ENCODE measurements at regions not wholly inside any gene's neighbourhood (a gene's known extent, or its start where the extent isn't known, plus 50 kb on each side); places are given as distances from the start of the nearest gene placed in this dataset.

DNA sequence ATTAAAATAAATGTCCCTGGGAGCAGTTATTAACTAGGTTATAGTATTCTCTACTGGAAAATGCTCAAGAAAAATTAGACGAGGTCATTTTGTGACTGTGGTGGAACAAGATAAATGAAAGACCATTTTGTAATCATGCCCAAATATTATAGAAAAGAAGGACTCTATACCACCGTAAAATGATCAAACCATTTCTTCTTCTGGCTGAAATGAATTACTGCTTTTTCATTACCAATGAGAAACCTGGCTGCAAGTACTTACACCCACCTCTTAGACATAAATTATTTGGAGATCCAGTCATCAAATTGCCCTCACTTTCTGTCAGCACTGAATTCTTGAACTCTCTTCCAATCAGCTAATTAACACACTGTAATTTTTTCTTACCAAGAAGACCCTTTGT lies 74.2 kb upstream of the FSIP2 start:
- Histone ChIP-seq H3K4me3 (replicated peaks in 1 of 3; ENCODE audit: insufficient read depth in 1 of 3, low read depth in 1 of 3, low read length in 3 of 3) (no peak overlapping the region), H3K79me2 (ENCODE audit: control insufficient read depth, insufficient read depth, low read length) (no peaks in the 10 kb centered on the region), H3K9me3 (replicated peaks; ENCODE audit: control insufficient read depth, insufficient read depth, low read length) (no peaks in the 10 kb centered on the region), H3K9ac (replicated peaks; ENCODE audit: extremely low read depth, insufficient read depth, low read length) (no peak overlapping the region), H3K9me1 (replicated peaks; ENCODE audit: control insufficient read depth, extremely low read depth, insufficient read depth, low read length) (no peaks in the 10 kb centered on the region), H3K4me1 (ENCODE audit: control insufficient read depth, extremely low read depth, insufficient read depth, low read length) (no peaks in the 10 kb centered on the region), H2AFZ (ENCODE audit: low read depth, low read length) (no peak overlapping the region), H3K4me2 (ENCODE audit: insufficient read depth, low read length) (no peak overlapping the region), H4K20me1 (replicated peaks; ENCODE audit: control insufficient read depth, extremely low read depth, insufficient read depth, low read length) (no peaks in the 10 kb centered on the region), H3K36me3 (ENCODE audit: control insufficient read depth in 2 of 2, extremely low read depth in 1 of 2, insufficient read depth in 2 of 2, low read length in 2 of 2) (no peaks in the 10 kb centered on the region), H3K27ac (ENCODE audit: insufficient read depth, low read depth, low read length) (no peak overlapping the region), H3K27me3 (ENCODE audit: control insufficient read depth in 2 of 2, insufficient read depth in 2 of 2, low read length in 2 of 2) (no peaks in the 10 kb centered on the region)
- FAIRE-seq: no peak
- intact Hi-C loops (cut with micrococcal nuclease) (no loop called here), dilution Hi-C loops (cut with MboI; ENCODE audit: extremely low pct_ligation_motif_present, low sequenced_read_pairs) (no loop called here)
- TF ChIP-seq GATA2 (IDR thresholded peaks at IDR 0.05; ENCODE audit: insufficient read depth, insufficient read length, low read depth, low read length) (no peak), JUN (IDR thresholded peaks at IDR 0.05; ENCODE audit: borderline replicate concordance, insufficient read depth, insufficient read length, low read depth) (no peak), POLR2A (IDR thresholded peaks at IDR 0.05; ENCODE audit: low read depth, low read length) (no peak), POLR2AphosphoS5 (IDR thresholded peaks at IDR 0.05; ENCODE audit: insufficient read depth, low read depth, low read length) (no peak), MYC (IDR thresholded peaks at IDR 0.05; ENCODE audit: low read depth, low read length) (no peak), FOS (IDR thresholded peaks at IDR 0.05; ENCODE audit: borderline replicate concordance, insufficient read depth, low read length) (no peak), EZH2 (IDR thresholded peaks at IDR 0.05; ENCODE audit: borderline replicate concordance, low read depth, low read length, severe bottlenecking) (no peak)
- TF ChIP-seq, protein P1, sequence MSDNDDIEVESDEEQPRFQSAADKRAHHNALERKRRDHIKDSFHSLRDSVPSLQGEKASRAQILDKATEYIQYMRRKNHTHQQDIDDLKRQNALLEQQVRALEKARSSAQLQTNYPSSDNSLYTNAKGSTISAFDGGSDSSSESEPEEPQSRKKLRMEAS (IDR thresholded peaks at IDR 0.05; ENCODE audit: insufficient read depth, insufficient read length): no peak
- TF ChIP-seq, protein P2, sequence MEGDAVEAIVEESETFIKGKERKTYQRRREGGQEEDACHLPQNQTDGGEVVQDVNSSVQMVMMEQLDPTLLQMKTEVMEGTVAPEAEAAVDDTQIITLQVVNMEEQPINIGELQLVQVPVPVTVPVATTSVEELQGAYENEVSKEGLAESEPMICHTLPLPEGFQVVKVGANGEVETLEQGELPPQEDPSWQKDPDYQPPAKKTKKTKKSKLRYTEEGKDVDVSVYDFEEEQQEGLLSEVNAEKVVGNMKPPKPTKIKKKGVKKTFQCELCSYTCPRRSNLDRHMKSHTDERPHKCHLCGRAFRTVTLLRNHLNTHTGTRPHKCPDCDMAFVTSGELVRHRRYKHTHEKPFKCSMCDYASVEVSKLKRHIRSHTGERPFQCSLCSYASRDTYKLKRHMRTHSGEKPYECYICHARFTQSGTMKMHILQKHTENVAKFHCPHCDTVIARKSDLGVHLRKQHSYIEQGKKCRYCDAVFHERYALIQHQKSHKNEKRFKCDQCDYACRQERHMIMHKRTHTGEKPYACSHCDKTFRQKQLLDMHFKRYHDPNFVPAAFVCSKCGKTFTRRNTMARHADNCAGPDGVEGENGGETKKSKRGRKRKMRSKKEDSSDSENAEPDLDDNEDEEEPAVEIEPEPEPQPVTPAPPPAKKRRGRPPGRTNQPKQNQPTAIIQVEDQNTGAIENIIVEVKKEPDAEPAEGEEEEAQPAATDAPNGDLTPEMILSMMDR (IDR thresholded peaks at IDR 0.05; ENCODE audit: extremely low read depth in 1 of 2, insufficient read depth in 1 of 2, low read depth in 1 of 2, low read length in 2 of 2): no peak
- no TSS peak for BruUV-seq (replicated peaks)
- DNase-seq (ENCODE audit: low read depth, low spot score): no peak
- CTCF ChIA-PET: no interaction called here
- POLR2A ChIA-PET: no interaction called here

All from endothelial cell of umbilical vein (primary cell).